H1 (cell line): ENCODE measurements at regions not wholly inside any gene's neighbourhood (a gene's known extent, or its start where the extent isn't known, plus 50 kb on each side); places are given as distances from the start of the nearest gene placed in this dataset.

Experiments
- CTCF ChIA-PET: fragments of 300-600 bp; sonication (Branson Sonifier 250); formaldehyde crosslinking; loops from one replicate; lab custom pipeline; 2021; ENCODE audit not compliant: partially characterized antibody; lab: Charles Lee
- POLR2A ChIA-PET: fragments of 300-600 bp; sonication (Branson Sonifier 250); formaldehyde crosslinking; loops from one replicate; lab custom pipeline; 2021; ENCODE audit warnings: inconsistent platforms; ENCODE audit not compliant: partially characterized antibody; lab: Charles Lee
- DNase-seq, 2 experiments: peaks; one replicate each; pipeline versions ENCODE4 v3.0.0 to v3.0.0-alpha.2; 2010 to 2022; ENCODE audit warnings: low spot score in 2 of 2, low read depth in 1 of 2, mixed read lengths in 1 of 2
- FAIRE-seq: peaks from 2 replicates; lab custom pipeline; 2011; peaks lifted over from hg19 to GRCh38; lab: Jason Lieb, UNC
- H2AFZ ChIP-seq: 2 replicates; pipeline ENCODE4 v1.8.1; 2012; ENCODE audit warnings: low read length, inconsistent platforms
- H2AK5ac ChIP-seq: 2 replicates; pipeline ENCODE4 v1.6.1; 2013; ENCODE audit warnings: low read depth, low read length
- H2BK120ac ChIP-seq: replicated peaks from 2 replicates; pipeline ENCODE3; 2013; ENCODE audit warnings: low read depth, low read length, inconsistent platforms
- H2BK12ac ChIP-seq: 2 replicates; pipeline ENCODE4 v1.6.1; 2013; ENCODE audit warnings: low read depth, low read length
- H2BK15ac ChIP-seq: 2 replicates; pipeline ENCODE4 v1.6.1; 2013; ENCODE audit warnings: low read length
- H2BK20ac ChIP-seq: 2 replicates; pipeline ENCODE4 v1.6.1; 2013; ENCODE audit warnings: low read length
- H2BK5ac ChIP-seq: 2 replicates; pipeline ENCODE4 v1.6.1; 2013; ENCODE audit warnings: low read depth, low read length
- H3K14ac ChIP-seq: 2 replicates; pipeline ENCODE4 v1.6.1; 2013; ENCODE audit warnings: inconsistent platforms; ENCODE audit not compliant: insufficient read length
- H3K18ac ChIP-seq: 2 replicates; pipeline ENCODE4 v1.6.1; 2013; ENCODE audit warnings: low read length; ENCODE audit errors: extremely low read depth
- H3K23ac ChIP-seq: 2 replicates; pipeline ENCODE4 v1.6.1; 2013; ENCODE audit warnings: inconsistent platforms; ENCODE audit not compliant: insufficient read length
- H3K23me2 ChIP-seq: 2 replicates; pipeline ENCODE4 v1.6.1; 2013; ENCODE audit warnings: low read depth, low read length
- H3K27ac ChIP-seq: 2 replicates; pipeline ENCODE4 v1.6.1; 2011; ENCODE audit warnings: low read depth, low read length, inconsistent platforms
- H3K27me3 ChIP-seq, 4 experiments: replicated peaks in 1 of 4; 1 replicate in 1 of 4; 2 replicates in 3 of 4; pipeline versions ENCODE4 v1.6.1 to v1.8.1; 2011 to 2013; ENCODE audit warnings: low read length in 3 of 4, mild to moderate bottlenecking in 3 of 4, inconsistent platforms in 2 of 4, mixed read lengths in 2 of 4, moderate library complexity in 1 of 4; ENCODE audit not compliant: control insufficient read depth in 3 of 4, insufficient read depth in 3 of 4; ENCODE audit errors: extremely low read depth in 1 of 4
- H3K36me3 ChIP-seq, 4 experiments: 2 replicates each; pipeline versions ENCODE4 v1.6.1 to v1.8.1; 2011 to 2013; ENCODE audit warnings: mild to moderate bottlenecking in 4 of 4, low read length in 3 of 4, moderate library complexity in 2 of 4, control low read depth in 1 of 4, inconsistent platforms in 1 of 4; ENCODE audit not compliant: insufficient read depth in 4 of 4, control insufficient read depth in 2 of 4
- H3K4ac ChIP-seq: replicated peaks from 2 replicates; pipeline ENCODE3; 2013; ENCODE audit warnings: low read length, low read depth, mixed read lengths, inconsistent platforms; ENCODE audit not compliant: insufficient read length
- H3K4me1 ChIP-seq, 4 experiments: replicated peaks in 1 of 4; 1 replicate in 1 of 4; 2 replicates in 3 of 4; pipeline versions ENCODE4 v1.6.1 to v1.8.1; 2011 to 2013; ENCODE audit warnings: low read length in 3 of 4, inconsistent platforms in 2 of 4, mixed read lengths in 1 of 4; ENCODE audit not compliant: insufficient read depth in 4 of 4, control insufficient read depth in 3 of 4
- H3K4me2 ChIP-seq, 2 experiments: 2 replicates each; pipeline versions ENCODE4 v1.6.1 to v1.8.1; 2011 to 2013; ENCODE audit warnings: low read depth in 2 of 2, low read length in 2 of 2, control low read depth in 1 of 2, inconsistent platforms in 1 of 2, mild to moderate bottlenecking in 1 of 2; ENCODE audit not compliant: insufficient read depth in 1 of 2
- H3K4me3 ChIP-seq, 4 experiments: fragments of 200-600, 300-600 bp in 1 of 4; sonication (generic), shearing (Covaris generic), sonication (Bioruptor Twin) in 1 of 4; 2 replicates each; pipeline versions ENCODE4 v1.5.1 to v1.8.1; 2011 to 2016; ENCODE audit warnings: low read length in 4 of 4, low read depth in 3 of 4, control low read depth in 2 of 4, inconsistent platforms in 2 of 4, mild to moderate bottlenecking in 2 of 4, mixed read lengths in 1 of 4, moderate library complexity in 1 of 4; ENCODE audit not compliant: insufficient read depth in 2 of 4; ENCODE audit errors: extremely low read depth in 1 of 4
- H3K56ac ChIP-seq: replicated peaks from 2 replicates; pipeline ENCODE3; 2013; ENCODE audit warnings: low read depth, mild to moderate bottlenecking, mixed read lengths, low read length, inconsistent platforms; ENCODE audit not compliant: insufficient read length
- H3K79me1 ChIP-seq: 2 replicates; pipeline ENCODE4 v1.6.1; 2013; ENCODE audit warnings: low read depth, low read length, control low read depth
- H3K79me2 ChIP-seq, 2 experiments: 2 replicates each; pipeline versions ENCODE4 v1.6.1 to v1.8.1; 2012 to 2013; ENCODE audit warnings: low read length in 2 of 2, mild to moderate bottlenecking in 2 of 2, inconsistent platforms in 1 of 2; ENCODE audit not compliant: insufficient read depth in 2 of 2, control insufficient read depth in 1 of 2
- H3K9ac ChIP-seq, 4 experiments: replicated peaks in 1 of 4; 1 replicate in 1 of 4; 2 replicates in 3 of 4; pipeline versions ENCODE4 v1.6.1 to v1.8.1; 2011 to 2013; ENCODE audit warnings: low read depth in 3 of 4, low read length in 3 of 4, control low read depth in 2 of 4, mild to moderate bottlenecking in 2 of 4, moderate library complexity in 2 of 4, inconsistent platforms in 1 of 4; ENCODE audit errors: extremely low read depth in 1 of 4
- H3K9me3 ChIP-seq, 2 experiments: 2 replicates each; pipeline versions ENCODE4 v1.6.1 to v1.8.1; 2012 to 2013; ENCODE audit warnings: mild to moderate bottlenecking in 2 of 2, moderate library complexity in 2 of 2, control low read depth in 1 of 2, inconsistent platforms in 1 of 2, low read depth in 1 of 2, low read length in 1 of 2, mixed read lengths in 1 of 2; ENCODE audit not compliant: insufficient read depth in 2 of 2
- H4K20me1 ChIP-seq, 2 experiments: replicated peaks in 1 of 2; 2 replicates each; pipeline versions ENCODE3 to v1.8.1; 2011 to 2013; ENCODE audit warnings: inconsistent platforms in 2 of 2, low read length in 2 of 2, mild to moderate bottlenecking in 1 of 2; ENCODE audit not compliant: insufficient read depth in 2 of 2, control insufficient read depth in 1 of 2
- H4K5ac ChIP-seq: 2 replicates; pipeline ENCODE4 v1.6.1; 2013; ENCODE audit warnings: low read length, low read depth, mixed read lengths, inconsistent platforms; ENCODE audit not compliant: insufficient read length
- H4K8ac ChIP-seq: 2 replicates; pipeline ENCODE4 v1.8.0; 2013; ENCODE audit warnings: mild to moderate bottlenecking, moderate library complexity, low read length, inconsistent platforms; ENCODE audit not compliant: insufficient read depth; ENCODE audit errors: extremely low read depth
- H4K91ac ChIP-seq: replicated peaks from 2 replicates; pipeline ENCODE3; 2013; ENCODE audit warnings: low read length, mixed read lengths, inconsistent platforms; ENCODE audit not compliant: insufficient read length
- EGR1 ChIP-seq: IDR thresholded peaks from 2 replicates; pipeline ENCODE4 v1.6.1; 2011; ENCODE audit warnings: low read depth, low read length, borderline replicate concordance
- MAX ChIP-seq: IDR thresholded peaks from 2 replicates; pipeline ENCODE4 v1.6.1; 2012; ENCODE audit warnings: inconsistent platforms
- RBBP5 ChIP-seq: IDR thresholded peaks from 2 replicates; pipeline ENCODE4 v1.7.1; 2012; ENCODE audit warnings: low read depth, mild to moderate bottlenecking, inconsistent platforms, low read length, moderate library complexity, borderline replicate concordance
- SAP30 ChIP-seq: fragments of 300-600 bp; sonication (generic); IDR thresholded peaks from 2 replicates; pipeline ENCODE4 v1.7.1; 2012; ENCODE audit warnings: low read length, moderate library complexity, mild to moderate bottlenecking, inconsistent platforms; ENCODE audit not compliant: insufficient read depth, insufficient replicate concordance
- SIN3A ChIP-seq, 2 experiments: IDR thresholded peaks in 1 of 2; conservative IDR thresholded peaks in 1 of 2; 2 replicates each; pipeline ENCODE4 v1.6.1; 2011 to 2012; ENCODE audit warnings: low read length in 2 of 2, improper control_type of control experiment in 1 of 2, low read depth in 1 of 2, mild to moderate bottlenecking in 1 of 2
- SP2 ChIP-seq: IDR thresholded peaks from 2 replicates; pipeline ENCODE4 v1.6.1; 2012; ENCODE audit warnings: mild to moderate bottlenecking, low read length, inconsistent platforms
- WGBS, 2 experiments: shearing (Covaris generic) in 1 of 2; methylation state at CpG; one replicate each; pipeline versions ENCODE4 v1.1.6 to v1.1.7; 2013 to 2015; ENCODE audit warnings: low lambda C conversion rate in 2 of 2, mixed read lengths in 2 of 2, inconsistent platforms in 1 of 2, low coverage in 1 of 2, missing lambda C conversion rate in 1 of 2; ENCODE audit not compliant: insufficient replicate concordance in 2 of 2, insufficient coverage in 1 of 2, insufficient read length in 1 of 2; ENCODE audit errors: extremely low coverage in 1 of 2, missing lambda C conversion rate in 1 of 2; 5-methylcytosine and 5-hydroxymethylcytosine counted together
- TF ChIP-seq, protein P1 (sequence below): IDR thresholded peaks from 2 replicates; pipeline ENCODE4 v1.6.1; 2012; ENCODE audit warnings: inconsistent platforms

GRCh38 chr7:4519819-4520520 is 162.1 kb upstream of the FOXK1 start:
- Histone ChIP-seq H4K8ac (no peak overlapping the region), H3K79me2 (no peaks in the 10 kb centered on the region), H2BK15ac (no peak overlapping the region), H3K9me3 (peaks cover 6 to 41% of the 10 kb centered on the region in 2 experiments; a peak in 2 of 4 replicates), H3K4me2 (no peak overlapping the region), H4K5ac (no peak overlapping the region), H2BK20ac (no peak overlapping the region), H3K4me3 (no peak overlapping the region), H2BK120ac (no peak overlapping the region), H3K14ac (no peak overlapping the region), H3K4me1 (no peaks in the 10 kb centered on the region), H3K9ac (no peak overlapping the region), H3K56ac (no peak overlapping the region), H2AFZ (no peak overlapping the region), H3K23ac (no peak overlapping the region), H3K27me3 (peaks cover 0 to 1% (median 0%) of the 10 kb centered on the region in 4 experiments; a peak in 1 of 7 replicates), H3K36me3 (no peaks in the 10 kb centered on the region), H2BK12ac (no peak overlapping the region), H3K79me1 (no peaks in the 10 kb centered on the region)
- DNase-seq (no peak), FAIRE-seq (no peak)
- POLR2A ChIA-PET = interaction anchor here (0.6 kb wide), 1 partner anchor 9 kb away, joined by 3 read pairs; no protein-coding TSS in a partner anchor
- WGBS, 2 experiments = 91% methylated on average over 7 of the region's 7 CpGs; no CpG with 5 or more reads in 1 of the 2 experiments
- TF ChIP-seq, protein P1, sequence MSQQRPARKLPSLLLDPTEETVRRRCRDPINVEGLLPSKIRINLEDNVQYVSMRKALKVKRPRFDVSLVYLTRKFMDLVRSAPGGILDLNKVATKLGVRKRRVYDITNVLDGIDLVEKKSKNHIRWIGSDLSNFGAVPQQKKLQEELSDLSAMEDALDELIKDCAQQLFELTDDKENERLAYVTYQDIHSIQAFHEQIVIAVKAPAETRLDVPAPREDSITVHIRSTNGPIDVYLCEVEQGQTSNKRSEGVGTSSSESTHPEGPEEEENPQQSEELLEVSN = no peak
- TF ChIP-seq MAX (no peak), SIN3A (conservative IDR thresholded peaks at IDR 0.05 in 1 of 2, IDR thresholded peaks at IDR 0.05 in 1 of 2; ENCODE audit: low read depth in 1 of 2, low read length in 2 of 2) (no peak), EGR1 (no peak), SP2 (no peak), SAP30 (no peak), RBBP5 (no peak)
- TF ChIP-seq, all 59 proteins: peak for 0
- H2BK5ac ChIP-seq = no peak overlapping the region
- CTCF ChIA-PET = interaction anchor here (0.8 to 1.1 kb wide), 2 partner anchors 28 to 29 kb away, joined by 3 to 4 read pairs; no protein-coding TSS in a partner anchor
- no peak overlapping the region for H3K18ac ChIP-seq
- no peaks in the 10 kb centered on the region; the same call in 1 of the 2 replicates for H3K23me2 ChIP-seq
- H2AK5ac ChIP-seq = no peak overlapping the region
- no peak overlapping the region for H3K27ac ChIP-seq
- no peak overlapping the region for H4K91ac ChIP-seq
- H3K4ac ChIP-seq = no peak overlapping the region
- no peaks in the 10 kb centered on the region for H4K20me1 ChIP-seq
